Stimulated activated CD8-positive, alpha-beta memory T cell treated with anti-CD3 and anti-CD28 coated beads, Interleukin-4, amount 100 ng/mL, for 4 hours (primary cell): ENCODE measurements at regions not wholly inside any gene's neighbourhood (a gene's known extent, or its start where the extent isn't known, plus 50 kb on each side); places are given as distances from the start of the nearest gene placed in this dataset.

ENCODE experiments used
- DNase-seq, 2 donors: peaks; one replicate each; pipeline ENCODE4 v3.0.0-alpha.2; 2020; ENCODE audit warnings: low read depth in 2 of 2, low spot score in 1 of 2

DNA sequence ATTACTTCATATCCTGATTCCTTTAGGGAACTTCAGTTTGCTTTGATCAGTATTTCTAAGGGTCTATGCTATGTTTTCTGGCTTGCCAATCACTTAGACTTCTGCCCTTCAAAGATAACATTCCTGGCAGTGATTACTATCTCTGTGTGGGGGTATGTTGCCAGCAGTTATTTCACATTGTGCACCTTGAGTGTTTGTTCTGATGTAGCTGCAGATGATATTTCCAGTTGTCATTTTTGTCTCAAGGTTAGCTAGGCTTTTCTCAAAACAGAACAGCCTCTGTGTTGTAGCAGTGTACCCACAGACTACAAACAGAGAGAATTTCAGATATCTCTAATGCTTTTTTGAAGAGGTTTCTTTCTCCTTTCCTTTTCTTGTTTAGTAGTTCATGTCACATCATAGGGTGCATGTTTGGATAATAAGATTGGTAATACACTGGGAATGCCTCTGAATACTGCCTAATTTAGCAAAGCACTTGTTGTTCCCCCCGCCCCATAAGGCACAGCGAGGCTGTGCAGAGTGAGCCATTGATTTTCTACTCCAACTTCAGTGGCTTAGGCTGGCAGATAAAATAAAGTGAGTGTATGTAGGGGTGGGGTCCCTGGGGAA is 134.7 kb upstream of the AGR3 start:
- DNase-seq, result no peak

DNA sequence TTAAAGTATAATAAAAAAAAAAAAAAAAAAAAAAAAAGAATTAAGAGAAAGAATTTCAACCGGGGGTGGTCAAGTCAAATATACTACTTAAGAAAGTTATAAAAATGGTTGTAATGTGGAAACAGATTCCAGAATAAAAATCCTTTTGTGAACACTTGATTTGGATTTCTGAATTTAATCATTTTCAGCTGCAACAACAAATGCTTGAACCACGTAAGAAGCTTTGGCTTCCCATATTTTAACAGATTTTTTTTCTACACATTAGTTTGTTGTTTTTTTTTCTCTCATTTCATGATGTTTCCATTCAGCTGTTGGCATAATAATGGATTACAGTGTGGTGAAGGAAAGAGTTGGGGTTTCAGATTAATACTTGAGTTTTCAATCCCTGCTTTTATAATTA is 137.3 kb upstream of the AGR3 start:
- DNase-seq, result no peak

DNA sequence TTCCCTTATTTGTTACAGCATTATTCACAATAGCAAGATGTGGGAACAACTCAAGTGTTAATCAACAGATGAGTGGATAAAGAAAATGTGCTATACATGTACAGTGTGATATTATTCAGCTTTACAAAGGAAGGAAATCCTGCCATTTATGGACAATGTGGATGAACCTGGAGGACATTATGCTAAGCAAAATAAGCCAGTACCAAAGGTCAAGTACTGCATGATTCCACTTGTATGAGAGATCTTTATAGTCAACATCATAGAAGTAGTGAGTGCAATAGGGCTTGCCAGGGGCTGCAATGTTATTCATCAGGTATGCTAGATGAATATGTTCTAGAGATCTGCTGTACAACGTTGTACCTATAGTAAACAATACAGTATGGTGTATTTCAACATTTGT is 138.5 kb upstream of the AGR3 start:
- DNase-seq, result no peak

DNA sequence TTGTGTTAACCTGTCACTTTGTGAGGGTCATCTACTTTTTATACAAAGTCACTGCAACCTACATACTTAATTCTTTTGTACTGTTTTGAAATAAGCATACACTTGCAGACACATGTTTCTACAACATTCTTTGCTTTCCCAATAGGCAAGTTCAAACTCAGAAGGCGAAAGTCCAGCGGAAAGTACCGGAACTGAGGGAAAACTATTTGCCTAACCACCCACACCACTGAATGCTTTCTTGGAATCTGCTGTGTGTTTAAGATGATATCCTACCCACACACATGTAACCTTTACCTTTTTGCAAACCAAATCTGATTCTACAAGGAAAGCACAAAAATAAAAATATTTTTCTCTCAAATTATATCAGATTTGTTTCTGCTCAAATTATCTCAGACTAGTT is 139.4 kb upstream of the AGR3 start:
- no peak for DNase-seq

DNA sequence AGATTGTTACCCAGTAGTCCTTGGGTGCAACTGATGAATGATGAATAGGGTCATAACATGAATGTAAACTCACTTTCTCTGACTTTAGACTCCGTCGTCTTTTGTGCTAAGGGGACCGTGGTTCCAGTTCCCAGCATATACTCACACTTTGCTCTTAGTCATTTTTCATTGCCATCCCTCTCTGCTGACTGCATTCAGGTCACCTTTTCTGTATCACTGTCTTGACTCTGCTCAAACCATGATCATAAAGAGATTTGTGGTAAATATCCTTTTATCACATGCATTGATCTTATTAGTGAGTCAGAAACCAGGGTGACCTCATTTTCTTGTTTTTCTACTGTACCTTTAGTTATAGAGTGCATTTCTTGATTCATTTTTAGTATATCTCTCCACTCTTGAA is 141.1 kb upstream of the AGR3 start:
- no peak for DNase-seq

DNA sequence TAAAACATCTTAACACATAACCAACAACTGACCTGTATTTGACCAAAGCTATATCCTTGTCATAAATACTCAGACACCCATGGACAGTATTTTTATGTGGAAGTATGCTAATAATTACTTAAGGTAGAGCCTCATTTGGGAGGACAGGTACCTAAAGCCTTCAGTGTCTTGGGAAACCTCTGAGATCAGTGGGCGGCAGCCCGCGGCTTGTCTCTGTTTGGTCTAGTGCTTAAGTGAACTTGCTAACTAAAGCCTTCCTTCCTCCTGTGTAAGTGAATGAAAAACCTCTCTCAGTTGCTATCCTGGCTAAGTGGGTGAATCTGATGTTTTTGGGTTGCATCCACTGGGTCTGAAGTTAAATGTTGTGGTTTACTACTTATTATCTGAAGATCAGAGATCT is 144.5 kb upstream of the AGR3 start:
- DNase-seq, result no peak

DNA sequence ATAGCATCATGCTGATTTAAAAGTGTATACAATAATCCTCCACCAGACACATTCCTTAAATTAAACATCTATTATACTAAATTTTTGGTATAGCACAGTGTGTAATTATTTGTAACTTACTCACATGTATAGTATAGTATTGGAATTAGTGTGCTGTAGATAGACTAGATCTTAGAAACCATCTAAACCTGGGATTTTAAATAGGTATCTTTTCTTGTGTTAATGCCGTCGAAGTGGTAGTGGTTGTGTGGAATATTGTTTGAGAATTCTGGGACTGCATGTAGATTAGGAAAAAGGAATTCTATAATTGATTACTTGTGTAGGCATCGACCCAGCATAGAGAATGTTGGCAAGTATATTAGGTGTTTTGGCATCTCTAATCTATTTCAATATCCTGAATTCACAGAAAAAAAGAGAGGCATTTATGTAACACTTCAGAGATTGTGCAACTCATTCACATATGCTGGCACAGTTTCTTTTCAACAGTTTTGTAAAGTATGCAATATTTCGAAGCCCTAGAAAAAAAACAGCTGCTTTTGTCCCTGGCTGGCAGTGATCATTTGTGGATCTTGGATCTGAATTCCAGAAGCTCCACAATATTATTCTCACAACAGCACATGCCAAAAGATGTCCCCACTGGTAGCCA is 145.5 kb upstream of the AGR3 start:
- DNase-seq, result no peak

DNA sequence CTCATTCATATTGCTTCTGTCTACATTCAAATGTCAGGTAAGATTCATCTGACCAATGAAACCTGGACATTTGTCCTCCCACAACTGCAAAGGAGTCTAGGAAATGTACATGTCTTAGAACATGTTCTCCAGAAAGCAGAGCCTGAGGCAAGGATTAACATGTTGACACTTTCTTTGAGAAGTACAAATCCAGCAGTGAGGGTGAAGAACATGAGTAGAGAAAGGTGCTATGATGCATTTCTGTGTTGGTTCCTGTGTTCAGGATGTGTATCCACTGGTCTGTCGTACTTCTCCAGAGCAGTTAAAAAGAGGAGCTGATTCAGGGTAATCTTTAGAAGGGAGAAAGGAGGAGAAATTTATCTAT is 146.0 kb upstream of the AGR3 start:
- DNase-seq, result no peak

DNA sequence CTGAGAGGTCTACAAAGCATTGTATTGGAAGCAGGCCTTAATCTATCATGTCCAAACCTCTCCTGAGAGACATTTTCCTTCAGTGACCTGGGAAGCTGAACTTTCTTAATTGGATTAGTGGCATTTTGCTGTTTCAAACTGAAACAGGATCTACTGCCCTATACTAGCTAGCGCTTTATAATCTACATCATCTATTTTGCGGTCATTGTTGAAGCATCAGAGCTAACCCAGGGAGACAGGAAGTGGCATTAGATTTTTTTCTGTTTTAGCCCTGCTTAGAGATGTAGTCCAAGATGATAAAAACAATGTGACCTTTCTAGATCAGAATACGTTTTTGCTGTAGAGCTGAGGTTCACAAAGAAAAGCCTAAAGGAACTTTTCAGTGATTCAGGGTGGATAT is 147.4 kb upstream of the AGR3 start:
- no peak for DNase-seq

DNA sequence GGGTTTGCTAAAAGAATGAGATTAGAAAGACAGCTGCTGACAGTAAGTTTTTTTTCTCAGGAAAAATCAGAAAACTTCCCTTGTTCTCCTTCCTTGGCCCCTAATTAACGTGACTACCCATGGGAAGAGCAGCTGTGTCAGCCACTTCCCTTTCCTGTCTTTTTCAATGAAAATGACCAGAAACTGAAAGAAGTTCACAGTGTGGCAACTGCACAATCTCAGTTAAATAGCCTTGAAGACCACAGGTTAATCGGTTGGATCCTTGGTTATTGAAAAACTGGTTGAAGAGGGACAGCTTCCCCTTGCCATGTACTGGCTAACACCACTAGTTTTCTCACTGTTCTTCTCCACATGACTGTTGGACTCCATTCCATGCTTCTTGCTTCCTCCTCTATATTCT is 148.8 kb upstream of the AGR3 start:
- no peak for DNase-seq

DNA sequence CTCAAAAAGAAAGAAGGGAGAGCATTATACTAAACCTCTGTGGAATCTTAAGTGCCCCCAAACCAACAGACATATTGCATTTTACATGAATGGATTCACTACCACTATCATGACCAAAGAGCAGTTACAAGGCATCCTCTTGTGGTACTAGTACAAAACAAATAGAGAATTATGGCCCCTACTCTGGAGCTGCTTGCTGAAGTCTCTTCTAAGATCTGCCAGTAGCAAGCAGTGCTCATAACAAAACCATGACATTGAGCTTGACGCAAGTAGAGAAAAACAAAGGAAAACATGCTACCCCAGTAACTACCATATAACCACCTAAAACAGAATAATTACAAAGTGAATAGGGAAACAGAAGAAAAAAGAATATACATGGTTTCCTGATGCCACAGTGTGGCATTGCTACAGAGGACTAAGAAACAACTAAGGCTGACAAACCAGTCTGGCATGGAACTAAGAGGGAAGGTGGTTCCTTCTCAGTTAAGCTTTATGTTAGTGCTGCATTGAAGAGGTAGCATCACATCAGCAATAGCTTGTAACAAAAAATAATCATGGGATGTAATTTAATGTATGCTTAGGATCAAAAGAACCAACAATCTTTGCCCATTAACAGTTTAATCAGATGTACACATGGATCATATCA is 150.2 kb upstream of the AGR3 start:
- DNase-seq, result no peak

DNA sequence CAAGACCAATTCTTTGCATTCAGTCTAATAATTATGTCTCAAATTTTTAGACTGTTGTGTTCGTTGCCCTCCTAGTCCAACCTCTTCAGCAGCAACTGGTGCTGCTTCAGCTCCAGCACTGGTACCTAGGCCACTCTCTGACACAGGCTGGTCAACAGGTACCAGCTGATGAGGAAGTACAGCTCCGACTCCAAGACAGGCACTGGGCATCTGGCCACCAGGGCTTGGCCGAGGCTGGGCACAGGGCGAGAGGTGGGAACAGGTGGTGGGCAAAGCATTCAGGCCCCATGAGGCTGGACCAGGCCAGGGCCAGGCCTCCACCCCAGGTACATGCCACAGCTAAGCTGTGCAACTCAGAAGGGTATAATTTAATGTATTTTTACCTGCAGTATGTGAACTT is 151.5 kb upstream of the AGR3 start:
- no peak for DNase-seq

DNA sequence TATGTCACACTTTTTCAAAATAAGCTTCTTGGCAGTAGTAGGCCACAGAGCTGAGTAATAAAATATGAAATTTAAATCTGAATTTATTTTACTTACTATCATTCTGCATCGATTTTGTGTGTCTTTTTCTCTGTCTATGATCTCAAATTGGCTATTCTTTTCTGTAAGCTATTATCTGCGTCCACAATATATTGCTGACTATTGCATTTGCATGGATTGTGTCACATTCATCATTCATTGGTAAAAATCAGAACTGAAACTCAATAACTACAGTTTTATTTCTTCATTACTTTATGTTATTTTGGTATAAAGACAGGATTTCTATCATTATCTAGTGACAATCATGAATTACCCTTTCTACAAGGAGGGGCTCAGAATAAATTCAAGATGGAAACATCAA is 154.8 kb upstream of the AGR3 start:
- no peak for DNase-seq

DNA sequence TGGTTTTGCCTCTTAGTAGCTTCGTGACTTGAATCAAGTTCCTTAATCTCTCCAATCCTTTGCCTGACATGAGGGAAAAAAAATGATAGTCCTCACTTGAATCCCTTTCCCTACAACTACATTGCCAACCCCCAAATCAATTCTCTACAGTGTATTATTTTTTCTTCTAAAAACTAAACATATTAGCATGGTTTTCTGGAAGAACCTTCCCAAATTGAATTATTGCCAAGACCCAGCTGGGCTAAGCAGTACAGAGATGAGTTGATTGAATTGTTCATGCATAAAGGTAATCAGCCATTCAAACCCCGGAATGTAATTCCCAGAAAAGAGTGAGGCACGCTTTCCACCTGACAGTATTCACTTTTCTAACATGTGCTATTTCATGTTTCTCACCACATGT is 155.6 kb upstream of the AGR3 start:
- DNase-seq, result no peak

DNA sequence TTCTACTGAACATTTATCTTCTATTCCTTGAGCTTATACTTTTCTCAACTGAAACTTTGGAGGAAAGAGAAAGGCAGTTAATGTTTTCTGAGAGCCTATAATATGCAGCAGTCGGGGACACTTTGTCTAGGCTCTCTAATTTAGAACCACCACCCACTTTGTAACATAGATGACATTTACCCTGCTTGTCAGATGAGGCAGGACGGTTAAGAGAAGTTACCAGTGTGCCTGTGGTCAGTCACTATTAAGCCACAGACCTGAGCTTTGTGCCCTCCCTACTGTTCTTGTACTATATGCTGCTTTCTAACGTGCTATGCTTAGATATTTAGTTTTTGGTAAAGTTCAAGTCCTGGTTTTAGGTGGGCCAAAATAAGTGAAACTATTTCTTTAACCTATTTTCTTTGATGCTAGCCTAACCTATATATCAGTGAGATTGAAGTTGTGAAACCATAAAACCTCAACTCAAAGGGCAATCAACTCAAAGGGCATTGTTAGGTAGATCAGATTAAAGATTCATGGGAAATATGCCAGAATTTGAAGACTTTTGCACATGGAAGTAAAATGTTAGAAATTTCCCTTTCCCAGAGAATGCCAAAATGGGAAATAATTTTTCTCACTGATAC is 156.5 kb upstream of the AGR3 start:
- no peak for DNase-seq

DNA sequence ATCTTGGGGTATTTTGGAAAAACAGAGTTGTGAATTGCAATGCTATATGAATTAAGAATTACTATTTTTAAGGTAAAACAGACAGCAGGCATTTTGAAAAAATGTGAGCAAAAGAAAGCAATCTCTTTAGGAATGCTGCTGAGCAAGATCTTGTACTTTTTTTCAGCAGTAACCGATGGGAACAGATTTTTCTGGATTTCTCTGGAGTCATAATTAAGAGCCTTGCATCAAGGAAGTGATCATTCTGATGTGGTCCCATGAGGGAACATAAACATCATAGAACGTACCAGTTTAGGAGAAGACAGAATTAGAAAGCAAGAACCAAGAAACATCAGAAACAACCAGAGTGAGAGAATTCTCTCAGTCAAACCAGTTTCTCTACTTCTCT is 157.0 kb upstream of the AGR3 start:
- DNase-seq, result no peak

DNA sequence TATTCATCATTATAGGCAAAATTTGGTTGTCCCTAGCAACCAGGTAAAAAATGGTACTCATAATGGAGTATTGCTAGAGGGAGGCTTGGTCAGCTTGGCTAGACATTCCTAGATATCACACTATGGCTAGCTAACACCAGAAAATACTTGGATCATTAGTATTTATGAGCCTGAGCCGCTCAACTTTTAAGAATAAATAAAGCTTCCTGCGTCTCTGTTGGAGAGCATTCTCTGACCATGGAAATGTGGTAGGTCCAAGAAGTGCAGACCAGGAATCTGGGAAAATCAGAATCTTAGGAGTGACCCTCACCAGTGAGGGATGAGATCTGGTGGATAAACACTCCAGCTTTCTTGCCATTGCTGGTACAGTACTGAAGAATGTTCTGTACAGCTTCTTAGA is 157.6 kb upstream of the AGR3 start:
- no peak for DNase-seq

DNA sequence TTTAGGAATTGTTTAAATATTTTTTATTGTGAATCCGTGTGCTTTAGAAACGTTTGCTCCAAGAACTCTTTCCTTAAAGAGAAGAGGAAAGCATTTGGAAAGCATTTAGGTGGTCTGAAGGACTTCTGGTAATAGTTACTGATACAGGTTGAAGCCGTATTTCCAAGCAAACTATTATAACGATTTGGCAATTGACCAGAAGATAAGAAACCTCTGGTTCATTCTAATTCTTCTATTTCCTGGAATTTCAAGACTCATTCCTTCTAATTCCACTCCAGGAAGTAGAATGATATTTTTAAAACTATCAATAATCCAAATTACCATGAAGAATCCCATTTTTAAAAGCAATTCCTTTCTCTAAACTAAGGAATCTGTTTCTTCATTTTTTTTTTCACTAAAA is 158.9 kb upstream of the AGR3 start:
- no peak for DNase-seq

DNA sequence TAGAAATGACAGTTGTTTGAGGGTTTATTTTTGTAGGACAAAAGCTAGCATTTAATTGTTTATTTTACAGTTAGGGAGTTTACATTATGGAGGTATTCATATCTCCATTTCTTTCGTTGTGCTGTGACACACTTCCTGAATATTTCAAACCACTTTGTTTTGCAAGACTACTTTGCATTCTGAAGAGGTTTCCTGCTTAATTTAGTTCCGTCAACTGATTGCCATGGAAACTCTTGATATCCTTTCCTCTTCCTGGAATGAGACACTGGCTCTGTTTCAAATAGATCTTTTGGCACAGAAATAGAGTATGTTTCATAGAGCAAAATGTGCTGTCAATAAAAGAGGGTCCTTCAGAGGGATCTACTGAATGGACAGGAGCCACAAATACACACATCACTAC is 159.5 kb upstream of the AGR3 start:
- DNase-seq, result no peak

DNA sequence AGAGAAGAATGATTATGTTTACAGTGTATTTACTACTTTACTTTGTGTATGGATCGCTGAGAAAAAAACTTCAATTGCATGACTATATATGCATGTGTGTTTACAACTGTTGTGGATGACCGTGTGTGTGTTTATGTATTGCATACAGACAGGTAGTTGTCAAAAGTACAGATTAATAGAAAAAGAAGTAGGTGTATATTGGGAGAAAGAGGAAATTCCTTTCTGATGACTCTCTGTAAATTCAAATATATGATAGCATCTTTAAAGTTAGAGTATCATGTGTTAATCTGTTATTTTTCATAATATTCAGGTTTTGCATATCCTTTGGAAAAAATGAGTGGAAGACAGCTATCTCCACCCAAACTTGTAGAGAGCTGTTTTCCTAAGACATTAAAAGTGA is 160.4 kb upstream of the AGR3 start:
- DNase-seq, result no peak

DNA sequence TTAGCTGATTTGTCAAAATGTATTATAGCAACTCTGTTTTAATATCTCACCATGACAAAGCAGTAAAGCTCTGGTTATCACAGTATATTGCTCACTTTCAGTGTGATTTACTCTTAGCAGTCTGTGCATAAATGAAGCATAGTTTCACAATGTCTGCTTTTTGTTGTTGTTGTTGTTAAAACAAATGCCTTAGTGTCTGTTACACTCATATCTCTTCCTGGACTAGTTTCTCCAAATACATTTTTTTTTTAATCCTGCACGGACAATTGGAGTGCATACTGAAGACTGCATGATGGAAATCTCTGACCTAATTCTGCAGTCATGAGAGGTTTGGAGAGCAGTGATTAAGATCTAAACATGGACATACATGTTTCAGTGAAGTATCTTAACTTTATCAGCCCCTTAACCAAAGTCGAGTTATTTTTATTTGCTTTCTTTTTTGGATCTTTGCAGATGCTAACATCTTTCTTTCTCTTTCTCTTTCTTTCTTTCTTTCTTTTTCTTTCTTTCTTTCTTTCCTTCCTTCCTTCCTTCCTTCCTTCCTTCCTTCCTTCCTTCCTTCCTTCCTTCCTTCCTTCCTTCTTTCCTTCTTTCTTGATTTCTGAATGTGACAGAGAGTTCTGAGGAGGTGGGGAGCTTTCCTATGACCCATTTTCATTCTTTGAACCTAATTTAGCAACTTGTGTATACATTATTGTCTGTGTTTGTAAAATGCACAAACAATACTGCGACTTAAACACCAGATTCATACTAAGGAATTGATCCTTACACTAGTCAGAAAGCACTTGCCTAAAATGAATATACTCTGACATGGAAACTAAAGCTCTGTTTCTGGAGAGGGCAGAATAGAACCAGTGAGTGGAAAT is 161.5 kb upstream of the AGR3 start:
- DNase-seq, result no peak

DNA sequence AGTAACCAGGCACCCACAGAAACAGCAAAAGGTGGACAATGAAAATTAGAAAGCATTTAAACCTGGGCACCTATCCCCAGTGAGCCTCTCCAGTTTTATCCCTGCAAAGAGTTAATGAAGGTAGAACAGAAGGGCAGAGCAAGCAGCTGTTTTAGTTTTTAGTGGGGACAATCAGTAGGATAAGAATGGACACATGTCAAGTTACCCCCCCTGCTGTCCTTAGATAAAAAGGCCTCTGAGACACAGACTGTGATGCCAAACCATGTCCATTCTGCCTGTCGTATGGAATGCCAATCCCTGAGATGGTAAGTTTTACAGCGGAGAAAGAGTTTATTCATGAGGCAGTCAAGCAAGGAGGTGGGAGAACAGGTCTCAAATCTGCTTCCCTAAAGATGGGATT is 162.6 kb upstream of the AGR3 start:
- DNase-seq, result no peak
